ENCODE measurements at regions not wholly inside any gene's neighbourhood (a gene's known extent, or its start where the extent isn't known, plus 50 kb on each side); places are given as distances from the start of the nearest gene placed in this dataset.

- Histone ChIP-seq H3K4me1 (ENCODE audit: control insufficient read depth in 1 of 2, insufficient read depth in 2 of 2, low read length in 2 of 2) (no peaks in the 10 kb centered on the region), H3K27me3 (ENCODE audit: control insufficient read depth in 2 of 2, insufficient read depth in 2 of 2, low read length in 2 of 2) (no peaks in the 10 kb centered on the region), H4K20me1 (ENCODE audit: insufficient read depth, low read length) (no peaks in the 10 kb centered on the region), H3K4me3 (replicated peaks in 1 of 3; ENCODE audit: low read depth in 2 of 3, low read length in 3 of 3) (no peak overlapping the region), H3K9ac (ENCODE audit: insufficient read depth, low read length, poor library complexity, severe bottlenecking) (no peak overlapping the region), H3K4me2 (replicated peaks; ENCODE audit: extremely low read depth, low read length, poor library complexity, severe bottlenecking) (no peak overlapping the region), H3K79me2 (ENCODE audit: insufficient read depth, low read length) (no peaks in the 10 kb centered on the region), H3K36me3 (replicated peaks in 1 of 2; ENCODE audit: control insufficient read depth in 1 of 2, insufficient read depth in 2 of 2, low read length in 2 of 2) (no peaks in the 10 kb centered on the region), H3K9me3 (replicated peaks in 1 of 2; ENCODE audit: control insufficient read depth in 1 of 2, insufficient read depth in 1 of 2, low read length in 2 of 2) (no peaks in the 10 kb centered on the region), H2AFZ (ENCODE audit: insufficient read depth, low read depth, low read length, poor library complexity, severe bottlenecking) (no peak overlapping the region), H3K27ac (ENCODE audit: low read depth in 1 of 2, low read length in 2 of 2) (no peak overlapping the region)
- H3K27me3 Mint-ChIP-seq (ENCODE audit: low read depth in 3 of 3), result peaks cover 0 to 2% (median 0%) of the 10 kb centered on the region in 3 donors
- H3K4me3 Mint-ChIP-seq, result no peak overlapping the region
- no peaks in the 10 kb centered on the region for H3K36me3 Mint-ChIP-seq
- H3K4me1 Mint-ChIP-seq, result no peaks in the 10 kb centered on the region
- H3K27ac Mint-ChIP-seq, result no peak overlapping the region
- H3K9me3 Mint-ChIP-seq, result peaks cover 0 to 7% (median 0%) of the 10 kb centered on the region in 7 donors
- intact Hi-C loops (cut with micrococcal nuclease), result no loop called here
- no peak for DNase-seq
- TF ChIP-seq CTCF (IDR thresholded peaks at IDR 0.05), result no peak
Observed at GRCh38 chr6:81073318-81073717, 679.2 kb downstream of the TENT5A start.

GRCh38 chr6:81071121-81071520 lies 681.4 kb downstream of the TENT5A start:
- no peaks in the 10 kb centered on the region for H3K4me1 Mint-ChIP-seq
- no peak for TF ChIP-seq CTCF (IDR thresholded peaks at IDR 0.05)
- Histone ChIP-seq H4K20me1 (ENCODE audit: insufficient read depth, low read length) (no peaks in the 10 kb centered on the region), H3K27ac (ENCODE audit: low read depth in 1 of 2, low read length in 2 of 2) (no peak overlapping the region), H2AFZ (ENCODE audit: insufficient read depth, low read depth, low read length, poor library complexity, severe bottlenecking) (no peak overlapping the region), H3K4me3 (replicated peaks in 1 of 3; ENCODE audit: low read depth in 2 of 3, low read length in 3 of 3) (no peak overlapping the region), H3K9ac (ENCODE audit: insufficient read depth, low read length, poor library complexity, severe bottlenecking) (no peak overlapping the region), H3K9me3 (replicated peaks in 1 of 2; ENCODE audit: control insufficient read depth in 1 of 2, insufficient read depth in 1 of 2, low read length in 2 of 2) (no peaks in the 10 kb centered on the region), H3K36me3 (replicated peaks in 1 of 2; ENCODE audit: control insufficient read depth in 1 of 2, insufficient read depth in 2 of 2, low read length in 2 of 2) (no peaks in the 10 kb centered on the region), H3K79me2 (ENCODE audit: insufficient read depth, low read length) (no peaks in the 10 kb centered on the region), H3K27me3 (ENCODE audit: control insufficient read depth in 2 of 2, insufficient read depth in 2 of 2, low read length in 2 of 2) (no peaks in the 10 kb centered on the region), H3K4me1 (ENCODE audit: control insufficient read depth in 1 of 2, insufficient read depth in 2 of 2, low read length in 2 of 2) (no peaks in the 10 kb centered on the region), H3K4me2 (replicated peaks; ENCODE audit: extremely low read depth, low read length, poor library complexity, severe bottlenecking) (no peak overlapping the region)
- no peak overlapping the region for H3K4me3 Mint-ChIP-seq
- intact Hi-C loops (cut with micrococcal nuclease), result no loop called here
- peaks cover 0 to 2% (median 0%) of the 10 kb centered on the region in 3 donors for H3K27me3 Mint-ChIP-seq (ENCODE audit: low read depth in 3 of 3)
- no peaks in the 10 kb centered on the region for H3K36me3 Mint-ChIP-seq
- H3K27ac Mint-ChIP-seq, result no peak overlapping the region
- 86% methylated on average over 1 of the region's 1 CpG for WGBS (ENCODE audit: insufficient coverage)
- DNase-seq, result no peak
- H3K9me3 Mint-ChIP-seq, result peaks cover 0 to 7% (median 0%) of the 10 kb centered on the region in 7 donors

Data from CD14-positive monocyte (primary cell).